GM12864 (cell line): ENCODE measurements at regions not wholly inside any gene's neighbourhood (a gene's known extent, or its start where the extent isn't known, plus 50 kb on each side); places are given as distances from the start of the nearest gene placed in this dataset.

Experiments used
- DNase-seq: peaks from one replicate; pipeline ENCODE4 v3.0.0-alpha.2; 2011; ENCODE audit warnings: low read depth
- H3K4me3 ChIP-seq: 2 replicates; pipeline ENCODE4 v1.5.1; 2011; ENCODE audit warnings: mild to moderate bottlenecking, low read depth, low read length, control low read depth
- TF ChIP-seq, protein P1 (sequence below): IDR thresholded peaks from 2 replicates; pipeline ENCODE4 v1.5.1; 2011; ENCODE audit warnings: low read depth, mild to moderate bottlenecking, moderate library complexity, low read length, control low read depth, inconsistent platforms; ENCODE audit errors: missing control alignments

DNA sequence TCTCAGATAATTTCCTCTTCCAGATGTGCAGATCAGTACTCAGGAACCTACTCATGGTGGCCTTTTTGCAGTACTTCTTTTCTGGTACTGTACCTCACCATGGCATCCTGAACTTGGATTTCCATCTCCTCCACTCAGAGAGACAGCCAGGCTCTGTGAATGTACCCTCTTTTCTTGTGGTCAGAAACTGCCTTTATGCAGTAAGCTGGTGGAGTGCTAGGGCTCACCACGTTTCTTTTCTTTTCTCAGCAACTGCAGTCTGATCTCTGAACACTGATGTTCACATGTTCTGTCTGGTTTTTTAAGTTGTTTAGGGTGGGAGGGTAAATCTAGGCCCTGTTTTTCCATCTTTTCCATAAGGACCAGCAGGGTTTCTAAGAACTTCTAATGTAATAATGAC lies 99.8 kb upstream of the NRXN3 start:
- no peak overlapping the region for H3K4me3 ChIP-seq
- TF ChIP-seq, protein P1, sequence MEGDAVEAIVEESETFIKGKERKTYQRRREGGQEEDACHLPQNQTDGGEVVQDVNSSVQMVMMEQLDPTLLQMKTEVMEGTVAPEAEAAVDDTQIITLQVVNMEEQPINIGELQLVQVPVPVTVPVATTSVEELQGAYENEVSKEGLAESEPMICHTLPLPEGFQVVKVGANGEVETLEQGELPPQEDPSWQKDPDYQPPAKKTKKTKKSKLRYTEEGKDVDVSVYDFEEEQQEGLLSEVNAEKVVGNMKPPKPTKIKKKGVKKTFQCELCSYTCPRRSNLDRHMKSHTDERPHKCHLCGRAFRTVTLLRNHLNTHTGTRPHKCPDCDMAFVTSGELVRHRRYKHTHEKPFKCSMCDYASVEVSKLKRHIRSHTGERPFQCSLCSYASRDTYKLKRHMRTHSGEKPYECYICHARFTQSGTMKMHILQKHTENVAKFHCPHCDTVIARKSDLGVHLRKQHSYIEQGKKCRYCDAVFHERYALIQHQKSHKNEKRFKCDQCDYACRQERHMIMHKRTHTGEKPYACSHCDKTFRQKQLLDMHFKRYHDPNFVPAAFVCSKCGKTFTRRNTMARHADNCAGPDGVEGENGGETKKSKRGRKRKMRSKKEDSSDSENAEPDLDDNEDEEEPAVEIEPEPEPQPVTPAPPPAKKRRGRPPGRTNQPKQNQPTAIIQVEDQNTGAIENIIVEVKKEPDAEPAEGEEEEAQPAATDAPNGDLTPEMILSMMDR, result no peak
- no peak for DNase-seq

- no peak for DNase-seq
- TF ChIP-seq, protein P1, result no peak
Measured at GRCh38 chr14:78071016-78071549, 99.1 kb upstream of the NRXN3 start.

DNA sequence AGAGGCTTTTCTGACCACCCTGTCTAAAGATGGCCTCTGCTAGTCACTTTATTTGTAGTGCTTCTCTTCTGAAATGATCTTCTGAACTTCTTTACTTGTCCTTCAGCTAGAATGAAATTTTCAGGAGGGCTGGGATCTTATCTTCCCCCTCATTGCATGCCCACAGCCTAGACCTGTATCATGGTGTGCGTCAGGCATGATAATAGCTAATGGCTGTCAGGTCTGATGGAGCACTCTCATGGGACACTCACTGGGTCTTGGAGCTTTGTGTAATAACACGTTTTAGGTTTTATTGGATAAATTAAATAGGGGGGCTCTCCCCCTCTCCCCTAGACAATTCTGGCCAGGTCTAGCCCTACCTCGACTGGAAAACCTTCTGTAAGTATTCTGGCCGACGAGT lies 97.1 kb upstream of the NRXN3 start:
- no peak overlapping the region for H3K4me3 ChIP-seq
- TF ChIP-seq, protein P1, result no peak
- no peak for DNase-seq

More at GRCh38 chr14:78071016-78071549, 99.1 kb upstream of the NRXN3 start:
- no peak overlapping the region for H3K4me3 ChIP-seq

- DNase-seq, result no peak
- TF ChIP-seq, protein P1, result no peak
- H3K4me3 ChIP-seq, result no peak overlapping the region
Measured at GRCh38 chr14:78074561-78074960, 95.6 kb upstream of the NRXN3 start.

GRCh38 chr14:78075033-78075432 lies 95.1 kb upstream of the NRXN3 start:
- TF ChIP-seq, protein P1, result no peak
- DNase-seq, result no peak
- no peak overlapping the region for H3K4me3 ChIP-seq

GRCh38 chr14:78075555-78076277 lies 94.5 kb upstream of the NRXN3 start:
- H3K4me3 ChIP-seq, result no peak overlapping the region
- TF ChIP-seq, protein P1, result no peak
- no peak for DNase-seq

DNA sequence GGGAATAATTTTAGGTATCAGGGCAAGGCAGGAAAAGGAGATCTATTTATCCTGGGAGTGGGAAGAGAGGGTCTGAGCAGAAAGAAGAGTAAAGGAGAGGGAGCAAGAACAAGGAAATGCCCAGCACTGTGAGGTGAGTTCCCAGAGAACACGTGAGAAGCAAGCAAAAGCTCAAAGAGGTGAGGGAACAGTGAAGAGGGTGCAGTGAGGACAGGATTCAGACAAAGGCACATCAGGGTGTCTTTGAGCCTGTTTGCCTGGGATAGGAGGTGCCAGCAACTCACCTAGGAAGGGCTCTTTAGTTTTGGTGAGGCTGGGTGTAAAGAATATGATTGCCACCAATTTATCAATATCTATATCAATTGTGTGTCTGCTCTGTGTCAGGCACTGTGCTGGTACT lies 88.9 kb upstream of the NRXN3 start:
- TF ChIP-seq, protein P1, result no peak
- no peak overlapping the region for H3K4me3 ChIP-seq
- DNase-seq, result no peak
